ENCODE measurements at regions not wholly inside any gene's neighbourhood (a gene's known extent, or its start where the extent isn't known, plus 50 kb on each side); places are given as distances from the start of the nearest gene placed in this dataset.

GRCh38 chr21:36602735-36603134, 96.2 kb upstream of the SIM2 start:
- TF ChIP-seq CTCF (IDR thresholded peaks at IDR 0.05) (no peak), POLR2A (IDR thresholded peaks at IDR 0.05) (no peak)

All from body of pancreas (tissue), 4 donors.